IMR-90 (cell line): ENCODE measurements at regions not wholly inside any gene's neighbourhood (a gene's known extent, or its start where the extent isn't known, plus 50 kb on each side); places are given as distances from the start of the nearest gene placed in this dataset.

ENCODE experiments used
- ATAC-seq: fragments of 200-7000 bp; cut with Tn5 transposase; 2 replicates; pipeline ENCODE4 v1.9.1; 2020; ENCODE audit warnings: low read depth, mild to moderate bottlenecking, moderate library complexity
- BruUV-seq: library from RNA; stranded (reverse); fragments of 400-500 nt; replicated peaks from 2 replicates; lab custom pipeline; 2021; lab: Mats Ljungman, UMichigan
- CTCF ChIA-PET: fragments of 300-600 bp; formaldehyde crosslinking; extraction: SDS; loops from one replicate; lab custom pipeline; 2021; ENCODE audit warnings: antibody characterized with exemption; lab: Yijun Ruan, JAX
- POLR2A ChIA-PET: fragments of 300-600 bp; sonication (Branson Sonifier 250); formaldehyde crosslinking; loops from one replicate; lab custom pipeline; 2022; ENCODE audit warnings: antibody characterized with exemption; ENCODE audit not compliant: unreplicated experiment; lab: Charles Lee
- DNase-seq: peaks from one replicate; pipeline ENCODE4 v3.0.0; 2013
- H2AFZ ChIP-seq: replicated peaks from 2 replicates; pipeline ENCODE3; 2013; ENCODE audit warnings: low read length, mild to moderate bottlenecking; ENCODE audit not compliant: poor library complexity
- H2AK5ac ChIP-seq: 2 replicates; pipeline ENCODE4 v1.6.1; 2013; ENCODE audit warnings: low read depth, low read length, inconsistent platforms
- H2AK9ac ChIP-seq: replicated peaks from 2 replicates; pipeline ENCODE3; 2013; ENCODE audit warnings: mild to moderate bottlenecking, low read depth, low read length, moderate library complexity; ENCODE audit not compliant: poor library complexity
- H2BK120ac ChIP-seq: 2 replicates; pipeline ENCODE4 v1.6.1; 2013; ENCODE audit warnings: low read depth, low read length, inconsistent platforms
- H2BK15ac ChIP-seq: 3 replicates; pipeline ENCODE4 v1.6.1; 2013; ENCODE audit warnings: low read depth, low read length, inconsistent platforms
- H2BK20ac ChIP-seq: 2 replicates; pipeline ENCODE4 v1.6.1; 2013; ENCODE audit warnings: low read depth, mild to moderate bottlenecking, inconsistent platforms, low read length, moderate library complexity
- H2BK5ac ChIP-seq: 2 replicates; pipeline ENCODE4 v1.6.1; 2013; ENCODE audit warnings: mild to moderate bottlenecking, low read depth, low read length, inconsistent platforms; ENCODE audit not compliant: poor library complexity, severe bottlenecking
- H3K14ac ChIP-seq: replicated peaks from 2 replicates; pipeline ENCODE4 v1.6.1; 2013; ENCODE audit warnings: low read depth, low read length, inconsistent platforms
- H3K18ac ChIP-seq: 2 replicates; pipeline ENCODE4 v1.6.1; 2013; ENCODE audit warnings: low read depth, low read length, control low read depth
- H3K23ac ChIP-seq: 2 replicates; pipeline ENCODE4 v1.6.1; 2013; ENCODE audit warnings: low read depth, low read length, inconsistent platforms
- H3K27ac ChIP-seq: 2 replicates; pipeline ENCODE4 v1.5.1; 2013; ENCODE audit warnings: mild to moderate bottlenecking, control low read depth, low read length; ENCODE audit not compliant: insufficient read depth
- H3K27me3 ChIP-seq: 2 replicates; pipeline ENCODE4 v1.6.1; 2013; ENCODE audit warnings: low read length; ENCODE audit not compliant: control insufficient read depth, insufficient read depth
- H3K36me3 ChIP-seq: 2 replicates; pipeline ENCODE4 v1.6.1; 2013; ENCODE audit warnings: low read length, mixed read lengths; ENCODE audit not compliant: control insufficient read depth, insufficient read depth
- H3K4ac ChIP-seq: 2 replicates; pipeline ENCODE4 v1.6.1; 2013; ENCODE audit warnings: low read depth, low read length, inconsistent platforms
- H3K4me1 ChIP-seq: 2 replicates; pipeline ENCODE4 v1.6.1; 2013; ENCODE audit warnings: low read length, mixed read lengths; ENCODE audit not compliant: control insufficient read depth, insufficient read depth
- H3K4me2 ChIP-seq: 2 replicates; pipeline ENCODE4 v1.6.1; 2013; ENCODE audit warnings: low read depth, mild to moderate bottlenecking, control low read depth, low read length, moderate library complexity
- H3K4me3 ChIP-seq: 2 replicates; pipeline ENCODE4 v1.5.1; 2013; ENCODE audit warnings: low read depth, mild to moderate bottlenecking, control low read depth, low read length, moderate library complexity; ENCODE audit not compliant: insufficient read depth
- H3K56ac ChIP-seq: 2 replicates; pipeline ENCODE4 v1.6.1; 2013; ENCODE audit warnings: low read length, inconsistent platforms; ENCODE audit not compliant: insufficient read depth; ENCODE audit errors: extremely low read depth
- H3K79me1 ChIP-seq, 2 experiments: 2 replicates each; pipeline ENCODE4 v1.6.1; 2013; ENCODE audit warnings: low read length in 2 of 2, inconsistent platforms in 1 of 2, low read depth in 1 of 2
- H3K9ac ChIP-seq: 2 replicates; pipeline ENCODE4 v1.6.1; 2013; ENCODE audit warnings: low read depth, low read length, control low read depth
- H3K9me1 ChIP-seq: 2 replicates; pipeline ENCODE4 v1.6.1; 2013; ENCODE audit warnings: low read length, inconsistent platforms; ENCODE audit not compliant: insufficient read depth
- H3K9me3 ChIP-seq: 2 replicates; pipeline ENCODE4 v1.6.1; 2013; ENCODE audit warnings: low read length; ENCODE audit not compliant: control insufficient read depth, insufficient read depth
- H4K20me1 ChIP-seq: 2 replicates; pipeline ENCODE4 v1.6.1; 2013; ENCODE audit warnings: low read length, inconsistent platforms; ENCODE audit not compliant: insufficient read depth
- H4K5ac ChIP-seq: 2 replicates; pipeline ENCODE4 v1.6.1; 2013; ENCODE audit warnings: mild to moderate bottlenecking, low read depth, low read length, control low read depth
- H4K8ac ChIP-seq, 2 experiments: 2 replicates each; pipeline ENCODE4 v1.6.1; 2013; ENCODE audit warnings: low read depth in 2 of 2, low read length in 2 of 2, control low read depth in 1 of 2, inconsistent platforms in 1 of 2
- H4K91ac ChIP-seq: 2 replicates; pipeline ENCODE4 v1.6.1; 2013; ENCODE audit warnings: low read depth, low read length, inconsistent platforms; ENCODE audit not compliant: insufficient read depth
- BHLHE40 ChIP-seq: fragments of 150-350 bp; IDR thresholded peaks from 2 replicates; pipeline ENCODE4 v1.6.1; 2016; ENCODE audit warnings: mild to moderate bottlenecking, low read depth, low read length
- CEBPB ChIP-seq: IDR thresholded peaks from 2 replicates; pipeline ENCODE4 v1.6.1; 2012; ENCODE audit warnings: low read depth, low read length, improper control_type of control experiment
- CHD1 ChIP-seq: IDR thresholded peaks from 2 replicates; pipeline ENCODE4 v1.6.1; 2012; ENCODE audit warnings: low read depth, low read length, improper control_type of control experiment
- ELK1 ChIP-seq: fragments of 150-350 bp; IDR thresholded peaks from 2 replicates; pipeline ENCODE4 v1.6.1; 2016; ENCODE audit warnings: low read depth, mild to moderate bottlenecking, low read length, moderate library complexity, borderline replicate concordance
- FOS ChIP-seq: fragments of 150-350 bp; IDR thresholded peaks from 2 replicates; pipeline ENCODE4 v1.6.1; 2016; ENCODE audit warnings: low read depth, low read length
- MAZ ChIP-seq: IDR thresholded peaks from 2 replicates; pipeline ENCODE4 v1.6.1; 2012; ENCODE audit warnings: low read depth, mild to moderate bottlenecking, low read length, improper control_type of control experiment, moderate library complexity, borderline replicate concordance
- MXI1 ChIP-seq: IDR thresholded peaks from 2 replicates; pipeline ENCODE4 v1.6.1; 2012; ENCODE audit warnings: low read depth, mild to moderate bottlenecking, low read length, moderate library complexity, borderline replicate concordance
- NFE2L2 ChIP-seq: fragments of 150-350 bp; IDR thresholded peaks from 2 replicates; pipeline ENCODE4 v1.6.1; 2016; ENCODE audit warnings: low read depth, mild to moderate bottlenecking, low read length
- RCOR1 ChIP-seq: IDR thresholded peaks from 2 replicates; pipeline ENCODE4 v1.6.1; 2012; ENCODE audit warnings: mild to moderate bottlenecking, low read length, improper control_type of control experiment; ENCODE audit not compliant: insufficient replicate concordance
- RFX5 ChIP-seq: IDR thresholded peaks from 2 replicates; pipeline ENCODE4 v1.8.0; 2012; ENCODE audit warnings: low read depth, mild to moderate bottlenecking, low read length, moderate library complexity
- SMC3 ChIP-seq: fragments of 150-350 bp; IDR thresholded peaks from 2 replicates; pipeline ENCODE4 v1.6.1; 2016; ENCODE audit warnings: low read depth, mild to moderate bottlenecking, antibody characterized with exemption, low read length, moderate library complexity
- WGBS, 2 experiments: methylation state at CpG; one replicate each; pipeline versions ENCODE4 v1.1.5 to v1.1.7; 2013; ENCODE audit warnings: missing lambda C conversion rate in 2 of 2; ENCODE audit not compliant: insufficient read length in 1 of 2; ENCODE audit errors: extremely low coverage in 2 of 2; 5-methylcytosine and 5-hydroxymethylcytosine counted together
- dilution Hi-C: fragments of 300-500 bp; cut with HindIII; formaldehyde crosslinking; loops from one replicate; pipeline ENCODE4 v1.14.3; 2018; ENCODE audit warnings: low sequenced_read_pairs; ENCODE audit not compliant: unreplicated experiment
- in situ Hi-C: fragments of 300-500 bp; cut with MboI; formaldehyde crosslinking; loops from 3 replicates; pipeline ENCODE4 v1.14.3; 2019; ENCODE audit warnings: low sequenced_read_pairs, inconsistent platforms, mixed read lengths
- intact Hi-C: fragments of 100-400 bp; cut with micrococcal nuclease; formaldehyde crosslinking; loops from 2 replicates; pipeline ENCODE4 v1.10.0; 2022
- TF ChIP-seq, protein P1 (sequence below): fragments of 150-350 bp; IDR thresholded peaks from 2 replicates; pipeline ENCODE4 v1.6.1; 2017; ENCODE audit warnings: mild to moderate bottlenecking, antibody characterized with exemption, low read length, low read depth

- H3K14ac ChIP-seq, result no peak overlapping the region
- no peaks in the 10 kb centered on the region for H3K4me1 ChIP-seq
- dilution Hi-C loops (no loop called here), intact Hi-C loops (no loop called here), in situ Hi-C loops (no loop called here)
- no peak overlapping the region for H3K4ac ChIP-seq
- WGBS, 2 experiments, result 67% methylated on average over 1 of the region's 2 CpGs; no CpG with 5 or more reads in 1 of the 2 experiments
- no peaks in the 10 kb centered on the region for H3K27me3 ChIP-seq
- no peak overlapping the region for H3K4me2 ChIP-seq
- no peak overlapping the region for H3K18ac ChIP-seq
- no peaks in the 10 kb centered on the region for H4K20me1 ChIP-seq
- no peak overlapping the region for H4K8ac ChIP-seq
- H2BK15ac ChIP-seq, result no peak overlapping the region
- no TSS peak for BruUV-seq
- H3K56ac ChIP-seq, result no peak overlapping the region
- H3K27ac ChIP-seq, result no peak overlapping the region
- no peak for DNase-seq
- no peak overlapping the region for H2BK120ac ChIP-seq
- H3K23ac ChIP-seq, result no peak overlapping the region
- no peak overlapping the region for H2AK5ac ChIP-seq
- H3K79me1 ChIP-seq, result no peaks in the 10 kb centered on the region
- ChIA-PET POLR2A (no interaction called here), CTCF (interaction anchor here (1.0 kb wide), 1 partner anchor 12 kb away, joined by 5 read pairs; no protein-coding TSS in a partner anchor)
- H3K4me3 ChIP-seq, result no peak overlapping the region
- no peak overlapping the region for H3K9ac ChIP-seq
- H2AFZ ChIP-seq, result no peak overlapping the region
- TF ChIP-seq ELK1 (no peak), FOS (no peak), MAZ (no peak), CHD1 (no peak), SMC3 (no peak), RFX5 (no peak), RCOR1 (no peak), NFE2L2 (no peak), MXI1 (no peak), CEBPB (no peak), BHLHE40 (no peak)
- TF ChIP-seq, protein P1, sequence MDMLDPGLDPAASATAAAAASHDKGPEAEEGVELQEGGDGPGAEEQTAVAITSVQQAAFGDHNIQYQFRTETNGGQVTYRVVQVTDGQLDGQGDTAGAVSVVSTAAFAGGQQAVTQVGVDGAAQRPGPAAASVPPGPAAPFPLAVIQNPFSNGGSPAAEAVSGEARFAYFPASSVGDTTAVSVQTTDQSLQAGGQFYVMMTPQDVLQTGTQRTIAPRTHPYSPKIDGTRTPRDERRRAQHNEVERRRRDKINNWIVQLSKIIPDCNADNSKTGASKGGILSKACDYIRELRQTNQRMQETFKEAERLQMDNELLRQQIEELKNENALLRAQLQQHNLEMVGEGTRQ, result no peak
- H3K36me3 ChIP-seq, result no peaks in the 10 kb centered on the region
- no peak overlapping the region for H2BK5ac ChIP-seq
- H4K91ac ChIP-seq, result no peak overlapping the region
- no peak for ATAC-seq
- H2AK9ac ChIP-seq, result no peak overlapping the region
- H2BK20ac ChIP-seq, result no peak overlapping the region
- H4K5ac ChIP-seq, result no peak overlapping the region
- H3K9me1 ChIP-seq, result no peaks in the 10 kb centered on the region
- no peaks in the 10 kb centered on the region for H3K9me3 ChIP-seq
Observed at GRCh38 chr4:126572264-126572663, 1060.5 kb upstream of the INTU start.
